ENCODE measurements at regions not wholly inside any gene's neighbourhood (a gene's known extent, or its start where the extent isn't known, plus 50 kb on each side); places are given as distances from the start of the nearest gene placed in this dataset.

- H3K36me3 ChIP-seq: no peaks in the 10 kb centered on the region
- no peaks in the 10 kb centered on the region for H3K9me3 ChIP-seq
- no peak for TF ChIP-seq CTCF (IDR thresholded peaks at IDR 0.05)
- TF ChIP-seq POLR2A (IDR thresholded peaks at IDR 0.05): no peak
- intact Hi-C loops (cut with DNase I; ENCODE audit: low total_unique reads): no loop called here
- no peaks in the 10 kb centered on the region for H3K4me1 ChIP-seq
- no peak overlapping the region for H3K27ac ChIP-seq
- no peak overlapping the region for H3K4me3 ChIP-seq
- no peak for DNase-seq
- no peaks in the 10 kb centered on the region for H3K27me3 ChIP-seq
Measured at GRCh38 chr20:60365882-60366281, 407.7 kb downstream of the CDH26 start.

GRCh38 chr20:60371384-60371783 lies 413.2 kb downstream of the CDH26 start:
- no peak for TF ChIP-seq POLR2A (IDR thresholded peaks at IDR 0.05)
- TF ChIP-seq CTCF (IDR thresholded peaks at IDR 0.05): no peak
- no peak overlapping the region for H3K27ac ChIP-seq
- no peaks in the 10 kb centered on the region for H3K9me3 ChIP-seq
- DNase-seq: no peak
- intact Hi-C loops (cut with DNase I; ENCODE audit: low total_unique reads): no loop called here
- no peaks in the 10 kb centered on the region for H3K4me1 ChIP-seq
- H3K4me3 ChIP-seq: no peak overlapping the region
- no peaks in the 10 kb centered on the region for H3K36me3 ChIP-seq
- no peaks in the 10 kb centered on the region for H3K27me3 ChIP-seq

GRCh38 chr20:60372275-60372674 lies 414.1 kb downstream of the CDH26 start:
- DNase-seq: no peak
- H3K27me3 ChIP-seq: no peaks in the 10 kb centered on the region

GRCh38 chr20:60372822-60373221 lies 414.6 kb downstream of the CDH26 start:
- intact Hi-C loops (cut with DNase I; ENCODE audit: low total_unique reads): no loop called here

More at GRCh38 chr20:60372275-60372674, 414.1 kb downstream of the CDH26 start:
- Histone ChIP-seq H3K9me3 (no peaks in the 10 kb centered on the region), H3K36me3 (no peaks in the 10 kb centered on the region), H3K27ac (no peak overlapping the region), H3K4me3 (no peak overlapping the region), H3K4me1 (no peaks in the 10 kb centered on the region)
- TF ChIP-seq POLR2A (IDR thresholded peaks at IDR 0.05): no peak
- TF ChIP-seq CTCF (IDR thresholded peaks at IDR 0.05): no peak
- intact Hi-C loops (cut with DNase I; ENCODE audit: low total_unique reads): no loop called here

GRCh38 chr20:60378620-60379019 lies 420.4 kb downstream of the CDH26 start:
- no peak for DNase-seq
- no peak for TF ChIP-seq POLR2A (IDR thresholded peaks at IDR 0.05)
- no peak for TF ChIP-seq CTCF (IDR thresholded peaks at IDR 0.05)
- intact Hi-C loops (cut with DNase I; ENCODE audit: low total_unique reads): no loop called here

More at GRCh38 chr20:60372822-60373221, 414.6 kb downstream of the CDH26 start:
- H3K9me3 ChIP-seq: no peaks in the 10 kb centered on the region
- no peak overlapping the region for H3K27ac ChIP-seq
- H3K27me3 ChIP-seq: no peaks in the 10 kb centered on the region
- no peak for DNase-seq
- H3K36me3 ChIP-seq: no peaks in the 10 kb centered on the region
- H3K4me3 ChIP-seq: no peak overlapping the region
- TF ChIP-seq CTCF (IDR thresholded peaks at IDR 0.05) (no peak), POLR2A (IDR thresholded peaks at IDR 0.05) (no peak)
- H3K4me1 ChIP-seq: no peaks in the 10 kb centered on the region

More at GRCh38 chr20:60378620-60379019, 420.4 kb downstream of the CDH26 start:
- no peaks in the 10 kb centered on the region for H3K4me1 ChIP-seq
- H3K36me3 ChIP-seq: no peaks in the 10 kb centered on the region
- no peaks in the 10 kb centered on the region for H3K27me3 ChIP-seq
- no peak overlapping the region for H3K27ac ChIP-seq
- H3K4me3 ChIP-seq: no peak overlapping the region
- H3K9me3 ChIP-seq: no peaks in the 10 kb centered on the region

Measured in uterus (tissue), 3 donors.